ENCODE measurements at regions not wholly inside any gene's neighbourhood (a gene's known extent, or its start where the extent isn't known, plus 50 kb on each side); places are given as distances from the start of the nearest gene placed in this dataset.

- TF ChIP-seq EZH2 (IDR thresholded peaks at IDR 0.05; ENCODE audit: low read depth, low read length, severe bottlenecking) (no peak), CTCF (IDR thresholded peaks at IDR 0.05; ENCODE audit: control extremely low read depth in 1 of 3, insufficient read depth in 1 of 3, low read depth in 1 of 3, low read length in 3 of 3) (no peak), POLR2AphosphoS5 (IDR thresholded peaks at IDR 0.05; ENCODE audit: low read depth, low read length) (no peak), POLR2A (IDR thresholded peaks at IDR 0.05; ENCODE audit: control extremely low read depth in 1 of 2, low read depth in 2 of 2, low read length in 2 of 2) (no peak), SIX5 (IDR thresholded peaks at IDR 0.05; ENCODE audit: low read depth, low read length) (no peak), KDM1A (IDR thresholded peaks at IDR 0.05; ENCODE audit: borderline replicate concordance, low read length) (no peak), ZNF274 (IDR thresholded peaks at IDR 0.05; ENCODE audit: borderline replicate concordance, extremely low read depth, low read length) (no peak), SAP30 (IDR thresholded peaks at IDR 0.05; ENCODE audit: insufficient read depth, insufficient replicate concordance, low read length) (no peak), RBBP5 (IDR thresholded peaks at IDR 0.05; ENCODE audit: borderline replicate concordance, low read depth, low read length) (no peak), EGR1 (IDR thresholded peaks at IDR 0.05; ENCODE audit: borderline replicate concordance, low read depth, low read length) (no peak), MAX (IDR thresholded peaks at IDR 0.05) (no peak), TBP (IDR thresholded peaks at IDR 0.05; ENCODE audit: low read depth, low read length) (no peak), ATF3 (IDR thresholded peaks at IDR 0.05; ENCODE audit: insufficient read depth, low read depth, low read length) (no peak), SIN3A (conservative IDR thresholded peaks at IDR 0.05 in 1 of 2, IDR thresholded peaks at IDR 0.05 in 1 of 2; ENCODE audit: low read depth in 1 of 2, low read length in 2 of 2) (no peak)
Observed at GRCh38 chr3:22819209-22819608, 383.9 kb upstream of the UBE2E2 start.

Measured in H1 (cell line).